Renal pelvis (tissue), 1 donor: ENCODE measurements at regions not wholly inside any gene's neighbourhood (a gene's known extent, or its start where the extent isn't known, plus 50 kb on each side); places are given as distances from the start of the nearest gene placed in this dataset.

ENCODE experiments used
- DNase-seq: peaks from one replicate; pipeline ENCODE4 v3.0.0-alpha.2; 2013

- no peak for DNase-seq
These were observed 211.9 kb downstream of the SOCS6 start for GRCh38 chr18:70500748-70501147.

GRCh38 chr18:70499218-70499691, 210.4 kb downstream of the SOCS6 start:
- DNase-seq, result no peak

DNA sequence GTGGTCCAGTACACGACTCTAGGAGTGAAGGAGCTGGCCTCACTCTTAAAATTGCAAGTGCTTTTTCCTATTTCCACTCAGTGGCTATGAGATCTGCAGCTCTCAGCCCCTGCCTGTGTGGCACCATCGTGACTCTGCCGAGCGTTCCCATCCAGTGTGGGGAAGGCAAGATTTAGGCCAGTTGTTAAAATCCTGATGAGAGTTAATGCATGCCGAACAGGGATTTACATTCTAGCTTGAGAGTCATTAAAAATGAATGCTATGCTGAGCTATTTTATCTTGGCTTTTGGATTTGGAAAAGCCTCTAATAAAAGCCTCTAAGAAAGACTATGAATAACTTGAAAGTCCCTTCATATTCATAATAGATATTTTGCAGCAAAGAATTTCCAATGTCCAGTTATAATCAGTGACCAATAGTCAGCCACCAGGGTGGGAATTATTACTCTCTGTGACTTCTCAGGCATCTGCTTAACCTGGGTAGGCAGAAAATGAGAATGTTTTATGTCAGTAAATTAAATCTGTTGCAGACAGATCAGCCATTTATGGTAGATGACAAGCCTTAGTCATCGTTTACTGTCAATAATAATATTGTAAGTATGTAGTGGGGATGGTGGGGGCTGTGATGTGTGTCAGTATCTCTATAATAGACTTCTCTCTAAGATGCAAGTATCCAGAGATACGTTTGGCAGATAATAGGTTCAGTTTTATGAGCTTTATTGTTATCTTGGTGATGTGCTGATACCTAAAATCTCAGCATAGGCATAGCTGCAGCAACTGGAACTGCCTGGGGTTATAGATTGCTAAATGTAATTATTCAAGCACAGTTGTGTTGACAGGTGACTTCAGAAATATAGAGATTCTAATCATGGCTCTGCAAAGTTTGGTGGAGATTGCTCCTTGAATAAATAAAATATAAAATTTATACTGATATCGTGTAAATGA, 207.8 kb downstream of the SOCS6 start:
- DNase-seq, result no peak

DNA sequence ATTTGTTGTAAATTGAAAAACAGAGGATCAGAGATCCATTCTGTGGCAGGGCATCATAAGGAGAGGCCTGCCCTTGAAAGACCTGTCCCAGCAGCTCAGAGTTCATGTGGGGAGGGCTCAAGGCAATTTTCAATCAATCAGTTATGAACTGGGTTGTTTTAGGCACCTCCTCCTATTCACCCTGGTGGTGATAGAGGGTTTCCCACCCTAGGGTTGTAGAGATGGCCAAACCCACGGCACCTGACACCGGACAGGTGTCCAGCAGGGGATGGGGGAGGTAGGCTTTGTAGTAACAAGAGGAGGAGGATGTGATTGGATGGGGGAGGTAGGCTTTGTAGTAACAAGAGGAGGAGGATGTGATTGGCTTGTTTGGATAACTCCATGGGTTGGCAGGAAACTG, 205.7 kb downstream of the SOCS6 start:
- no peak for DNase-seq

GRCh38 chr18:70493461-70493860, 204.6 kb downstream of the SOCS6 start:
- DNase-seq, result no peak

DNA sequence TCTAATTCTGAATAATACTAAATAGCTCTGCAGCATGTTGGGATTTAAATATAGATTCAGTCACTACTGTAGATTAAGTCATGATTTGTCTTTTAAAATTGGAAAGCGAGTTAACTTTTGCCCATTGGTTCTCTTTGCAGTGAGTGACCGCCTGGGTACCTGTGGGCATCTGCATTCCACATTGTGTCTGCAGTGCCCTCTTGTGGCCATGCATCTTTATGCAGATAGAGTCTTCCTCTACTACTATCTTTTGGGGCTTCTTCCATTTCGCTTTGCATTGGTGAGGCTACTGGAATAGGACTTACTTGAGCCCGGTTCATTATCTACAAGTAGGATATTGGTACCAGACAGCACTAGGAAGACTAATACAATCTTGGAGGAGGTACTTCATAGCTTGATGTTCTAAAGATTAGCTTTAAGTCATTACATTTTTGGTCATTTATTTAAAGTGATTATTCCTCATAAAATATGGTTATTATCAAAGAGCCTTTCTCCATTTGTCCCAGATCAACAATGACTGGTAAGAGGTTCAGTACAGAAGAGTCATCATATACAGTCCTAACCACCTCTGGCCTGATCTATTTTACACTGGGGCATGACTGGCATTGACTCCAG, 203.0 kb downstream of the SOCS6 start:
- DNase-seq, result peak; percentile 17

- peak; percentile 60 for DNase-seq
These were observed 201.4 kb downstream of the SOCS6 start for GRCh38 chr18:70489986-70490933.

GRCh38 chr18:70489571-70489970, 200.7 kb downstream of the SOCS6 start:
- no peak for DNase-seq

GRCh38 chr18:70469916-70470315, 181.1 kb downstream of the SOCS6 start:
- peak; percentile 46 for DNase-seq

DNA sequence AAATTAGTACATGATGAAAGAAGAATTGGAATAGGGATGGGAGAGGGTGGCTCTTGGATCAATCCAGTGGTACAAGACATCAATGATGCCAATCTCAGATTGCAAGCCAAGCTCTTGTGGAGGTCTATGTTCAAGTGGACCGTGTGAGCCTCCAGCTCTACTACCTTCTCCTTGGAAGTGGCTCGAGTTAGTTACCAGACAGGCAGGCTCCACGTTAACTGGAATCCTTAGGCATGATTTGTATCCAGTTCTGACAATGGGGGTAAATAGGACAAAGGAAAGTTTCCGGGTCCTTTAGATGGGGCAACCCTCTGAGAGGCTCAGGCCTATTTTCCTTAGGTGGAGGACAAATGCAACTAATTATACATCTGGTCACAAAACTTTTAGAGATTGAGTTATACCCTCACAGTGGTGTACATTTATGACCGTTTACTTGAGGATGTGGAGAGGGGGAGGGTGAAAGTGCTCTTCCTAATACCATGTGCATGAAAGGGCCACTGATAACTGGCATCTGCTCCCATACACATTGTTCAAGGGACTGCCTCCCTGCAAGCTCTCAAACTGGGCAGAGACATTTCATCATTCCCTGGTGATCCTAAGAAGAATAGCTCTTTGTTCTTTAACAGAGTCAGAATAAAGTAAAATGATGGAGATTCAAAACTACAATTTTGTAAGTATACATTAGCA, 180.2 kb downstream of the SOCS6 start:
- DNase-seq, result no peak

DNA sequence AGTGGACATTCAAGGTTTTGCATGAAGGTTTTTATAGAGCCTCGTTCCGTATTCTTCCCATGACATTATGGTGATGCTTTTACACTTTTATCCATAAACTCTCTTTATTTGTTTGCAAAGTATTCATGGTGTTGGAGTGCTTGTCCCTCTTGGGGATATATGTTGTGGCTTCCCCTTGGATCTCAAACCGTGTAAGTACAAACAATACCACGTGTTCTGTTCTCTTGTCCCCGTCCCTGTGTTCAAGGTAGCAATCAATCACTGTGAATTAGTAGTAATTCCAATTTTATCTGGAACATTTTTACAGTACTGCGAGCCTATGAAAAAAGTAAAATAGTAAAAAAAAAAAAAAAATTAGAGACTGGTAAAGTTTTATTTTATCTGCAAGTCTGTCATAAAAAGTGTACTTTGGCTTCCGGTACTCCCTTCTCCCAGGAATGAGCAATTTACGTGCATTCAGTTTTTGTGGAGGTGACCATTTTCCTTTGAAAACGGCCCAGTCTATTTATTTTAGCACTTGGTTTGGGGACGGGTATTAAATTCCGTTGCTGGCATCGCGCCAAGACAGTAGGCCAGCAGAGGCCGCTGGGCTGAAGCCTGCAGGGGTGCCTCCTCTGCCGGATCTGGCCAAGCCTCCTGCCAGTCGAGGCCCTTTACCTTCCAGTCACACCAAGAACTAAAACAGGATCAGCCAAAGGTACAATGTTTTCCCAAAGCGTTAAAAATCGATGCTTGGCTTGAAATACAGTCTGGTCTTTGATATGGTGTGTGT, 175.7 kb downstream of the SOCS6 start:
- peak; percentile 75 for DNase-seq

DNA sequence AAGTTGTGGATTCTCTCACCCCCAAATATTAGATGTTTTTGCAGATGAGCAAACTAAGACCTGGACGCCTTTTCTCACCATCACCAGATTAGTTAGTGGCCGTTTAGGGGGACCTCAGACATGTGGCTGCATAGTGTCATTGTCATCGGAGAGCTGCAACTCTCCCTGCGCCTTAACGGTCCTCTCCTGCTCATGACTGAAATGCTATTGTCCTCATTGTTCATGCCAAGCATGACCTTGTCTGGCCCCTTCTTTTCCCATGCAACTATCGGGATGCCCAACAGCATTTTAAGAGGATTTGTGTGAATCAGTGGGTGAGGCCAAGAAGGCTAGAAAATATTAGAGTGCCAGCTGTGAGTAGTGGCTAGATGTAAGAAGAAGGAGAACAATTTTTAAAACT, 174.2 kb downstream of the SOCS6 start:
- no peak for DNase-seq

DNA sequence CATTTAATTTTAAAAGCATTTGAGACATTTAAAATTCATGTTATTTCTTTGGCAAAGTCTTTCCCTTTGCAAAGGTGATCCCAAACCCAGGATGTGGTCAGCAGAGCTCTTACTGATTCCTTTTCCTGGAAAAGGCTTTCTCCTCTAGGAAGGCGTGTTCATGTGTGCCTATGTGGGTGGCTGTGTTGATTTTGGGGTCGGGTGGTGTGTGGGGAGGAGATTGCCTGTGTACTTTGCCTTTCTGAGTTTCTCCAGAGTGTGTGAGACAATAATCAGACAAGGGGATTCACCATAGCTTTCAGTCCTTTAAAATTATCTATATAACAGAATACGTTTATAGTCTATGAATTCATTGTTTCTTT, 173.2 kb downstream of the SOCS6 start:
- no peak for DNase-seq

DNA sequence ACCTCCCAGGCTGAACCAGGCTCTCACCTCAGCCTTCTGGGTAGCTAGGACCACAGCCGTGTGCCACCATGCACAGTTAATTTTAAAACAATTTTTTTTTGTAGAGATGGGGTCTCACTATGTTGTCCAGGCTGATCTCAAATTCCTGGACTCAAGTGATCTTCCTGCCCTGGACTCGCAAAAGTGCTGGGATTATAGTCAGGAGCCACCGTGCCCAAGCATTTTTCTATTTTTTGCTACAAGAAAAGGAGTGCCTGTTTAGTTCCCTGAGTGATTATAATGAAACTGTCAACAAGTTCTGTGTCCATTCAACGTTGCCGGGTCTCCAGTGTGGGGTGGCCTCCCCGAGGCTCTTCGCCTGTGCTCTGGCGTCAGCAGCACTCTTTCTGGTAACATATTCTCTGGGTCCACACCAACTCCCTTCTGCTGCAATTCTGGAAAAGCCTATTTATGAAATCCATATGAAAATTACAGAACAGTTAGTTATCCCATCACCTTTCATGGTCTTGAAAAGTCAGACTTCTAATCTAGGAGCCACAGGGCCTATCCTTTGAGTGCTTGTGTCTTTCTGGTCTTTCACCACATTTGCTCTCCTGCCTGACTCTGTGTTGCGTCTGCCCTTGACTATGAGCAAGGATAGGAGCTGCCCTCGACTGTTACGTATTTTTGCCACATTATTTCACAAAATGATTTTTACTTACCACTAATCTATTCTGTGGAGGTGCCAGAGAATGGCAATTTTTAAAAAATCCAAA, 172.7 kb downstream of the SOCS6 start:
- DNase-seq, result no peak

DNA sequence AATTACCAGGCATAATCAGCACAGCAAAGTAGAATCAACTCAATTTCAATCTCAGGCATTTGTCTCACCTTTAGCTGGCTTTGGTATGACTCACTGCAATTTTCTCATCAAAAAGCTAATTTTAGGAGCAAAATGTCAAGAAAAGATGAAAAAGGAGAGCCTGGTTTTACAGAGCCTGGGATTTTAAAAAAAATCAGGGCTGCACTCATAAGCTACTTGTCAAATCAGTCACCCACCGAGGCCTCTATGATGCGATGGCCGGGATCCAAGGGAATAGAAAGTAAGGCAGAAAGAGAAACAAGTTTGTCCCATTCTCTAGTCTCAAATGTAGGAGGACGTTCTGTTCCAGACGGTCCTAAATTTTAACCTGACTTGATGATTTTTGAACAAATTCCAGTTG, 170.9 kb downstream of the SOCS6 start:
- no peak for DNase-seq

DNA sequence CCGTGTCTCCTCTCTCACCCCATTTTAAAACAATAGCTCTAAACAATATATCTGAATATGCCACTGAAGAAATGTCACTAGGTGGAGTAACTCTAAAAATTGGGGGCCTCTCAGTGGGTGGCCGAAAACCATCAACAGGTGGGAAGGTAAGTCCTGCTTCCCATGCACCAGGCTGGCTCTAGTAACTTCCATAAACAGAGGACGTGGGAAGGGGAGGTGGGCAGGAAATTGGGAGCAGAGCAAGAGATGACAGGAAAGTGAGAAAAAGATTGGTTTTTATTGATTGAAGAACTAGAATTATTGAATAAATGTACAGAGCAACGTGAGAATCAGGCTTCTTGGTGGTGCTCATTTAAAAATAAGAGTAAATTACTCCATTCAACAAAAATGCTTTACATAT, 170.4 kb downstream of the SOCS6 start:
- no peak for DNase-seq

DNA sequence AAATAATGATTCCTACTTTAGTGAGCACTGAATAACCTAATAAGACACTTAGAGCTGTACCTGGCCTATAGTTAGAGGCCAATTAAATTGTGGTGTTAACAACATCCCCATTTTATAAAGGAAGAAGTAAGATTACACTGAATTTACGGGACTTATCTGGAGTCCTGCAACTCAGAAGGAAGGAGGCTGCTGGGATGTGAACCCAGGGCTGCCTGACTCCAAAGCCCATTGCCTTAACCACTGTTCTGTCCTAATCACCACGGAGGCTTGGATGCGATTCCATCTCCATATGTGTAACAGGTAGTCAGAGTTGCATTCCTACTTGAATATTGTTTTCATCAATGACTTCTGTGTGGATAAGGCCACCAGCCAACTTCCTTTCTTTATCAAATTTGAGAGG, 168.9 kb downstream of the SOCS6 start:
- DNase-seq, result no peak

- no peak for DNase-seq
These were observed 168.4 kb downstream of the SOCS6 start for GRCh38 chr18:70457223-70457622.

- no peak for DNase-seq
These were observed 167.5 kb downstream of the SOCS6 start for GRCh38 chr18:70456376-70456775.

GRCh38 chr18:70455731-70456130, 166.9 kb downstream of the SOCS6 start:
- no peak for DNase-seq
